ENCODE measurements at regions not wholly inside any gene's neighbourhood (a gene's known extent, or its start where the extent isn't known, plus 50 kb on each side); places are given as distances from the start of the nearest gene placed in this dataset.
"Not testable (repeated sequence)": the region's sequence is repeated elsewhere in the genome, so short reads cannot be mapped to it uniquely, and the experiment has no call there.

DNA sequence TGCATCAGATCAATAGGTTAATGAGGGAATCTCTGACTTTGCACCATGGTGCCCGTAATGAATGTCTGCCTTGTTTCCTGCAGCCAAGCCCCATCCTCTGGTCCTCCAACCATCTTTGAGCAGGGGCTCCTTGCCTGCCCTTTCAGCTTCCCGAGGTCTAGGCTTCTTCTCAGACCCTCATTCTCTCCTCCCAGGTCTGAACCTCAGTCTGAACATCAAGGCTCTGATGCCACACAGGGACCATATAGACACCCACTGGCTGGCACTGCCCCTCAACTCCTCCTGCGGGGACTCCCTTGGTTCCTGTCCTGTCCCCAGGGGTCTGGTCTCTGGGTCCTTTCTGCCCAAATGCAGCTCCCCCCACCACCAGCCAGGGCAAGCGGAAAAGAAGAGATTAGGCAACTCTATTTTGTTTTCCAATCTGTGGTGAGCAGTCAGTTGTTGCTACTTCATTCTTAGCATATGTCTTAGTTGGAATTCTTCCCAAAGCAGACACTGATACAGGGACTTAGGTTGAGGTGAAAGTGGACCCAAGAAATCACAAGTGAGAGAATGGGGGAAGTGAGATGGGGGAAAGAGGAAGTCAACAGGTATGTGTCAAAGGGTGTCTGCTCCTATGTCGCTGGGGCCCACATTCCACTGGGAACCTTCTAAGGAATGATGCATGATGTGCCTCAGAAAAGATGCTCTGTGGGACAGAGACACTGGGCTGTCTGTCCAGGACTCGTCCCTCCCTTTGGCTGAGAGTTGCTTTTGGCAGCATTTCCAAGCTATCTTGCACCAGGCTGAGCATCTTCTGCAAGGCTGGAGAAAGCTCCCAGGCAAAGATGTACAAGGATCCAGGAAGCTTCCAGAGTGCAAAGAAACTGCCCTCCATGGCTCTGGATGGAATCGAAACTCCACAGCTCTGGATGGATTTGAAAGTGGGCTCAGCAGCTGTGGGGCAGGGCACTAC lies 1096.5 kb upstream of the TMEM132C start:
- Histone ChIP-seq H3K4me3 (ENCODE audit: low read depth, low read length) (no peak overlapping the region), H3K27ac (ENCODE audit: low read depth, low read length) (no peak overlapping the region), H3K9me3 (ENCODE audit: control insufficient read depth, insufficient read depth, low read length) (peaks cover 8% of the 10 kb centered on the region), H3K27me3 (ENCODE audit: control insufficient read depth, insufficient read depth, low read length) (no peaks in the 10 kb centered on the region)
- ChIA-PET CTCF (no interaction called here), POLR2A (interaction anchor here (0.7 kb wide), 1 partner anchor 113 kb away, joined by 4 read pairs; no protein-coding TSS in a partner anchor)
- TF ChIP-seq, protein P1, sequence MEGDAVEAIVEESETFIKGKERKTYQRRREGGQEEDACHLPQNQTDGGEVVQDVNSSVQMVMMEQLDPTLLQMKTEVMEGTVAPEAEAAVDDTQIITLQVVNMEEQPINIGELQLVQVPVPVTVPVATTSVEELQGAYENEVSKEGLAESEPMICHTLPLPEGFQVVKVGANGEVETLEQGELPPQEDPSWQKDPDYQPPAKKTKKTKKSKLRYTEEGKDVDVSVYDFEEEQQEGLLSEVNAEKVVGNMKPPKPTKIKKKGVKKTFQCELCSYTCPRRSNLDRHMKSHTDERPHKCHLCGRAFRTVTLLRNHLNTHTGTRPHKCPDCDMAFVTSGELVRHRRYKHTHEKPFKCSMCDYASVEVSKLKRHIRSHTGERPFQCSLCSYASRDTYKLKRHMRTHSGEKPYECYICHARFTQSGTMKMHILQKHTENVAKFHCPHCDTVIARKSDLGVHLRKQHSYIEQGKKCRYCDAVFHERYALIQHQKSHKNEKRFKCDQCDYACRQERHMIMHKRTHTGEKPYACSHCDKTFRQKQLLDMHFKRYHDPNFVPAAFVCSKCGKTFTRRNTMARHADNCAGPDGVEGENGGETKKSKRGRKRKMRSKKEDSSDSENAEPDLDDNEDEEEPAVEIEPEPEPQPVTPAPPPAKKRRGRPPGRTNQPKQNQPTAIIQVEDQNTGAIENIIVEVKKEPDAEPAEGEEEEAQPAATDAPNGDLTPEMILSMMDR (IDR thresholded peaks at IDR 0.05; ENCODE audit: low read depth, low read length): no peak
- DNase-seq (ENCODE audit: low read depth, low spot score): no peak

DNA sequence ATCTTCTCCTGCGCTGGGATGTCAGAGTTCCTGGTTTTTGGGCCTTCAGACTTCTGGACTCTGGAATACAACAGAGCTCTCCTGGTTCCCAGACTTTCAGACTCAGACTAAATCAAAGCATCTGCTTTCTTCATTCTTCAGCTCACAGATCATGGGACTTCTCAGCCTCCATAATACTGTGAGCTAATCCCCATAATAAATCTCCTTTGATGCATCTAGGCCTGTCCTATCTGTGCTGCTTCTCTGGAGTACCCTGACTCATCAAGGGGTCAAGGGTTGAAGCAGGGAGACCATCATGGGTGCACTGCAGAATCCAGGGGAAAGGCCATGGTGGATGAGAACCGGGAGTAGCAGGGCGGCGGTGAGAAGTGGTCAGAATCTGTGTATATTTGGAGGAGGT lies 1094.1 kb upstream of the TMEM132C start:
- Histone ChIP-seq H3K4me3 (ENCODE audit: low read depth, low read length) (no peak overlapping the region), H3K9me3 (ENCODE audit: control insufficient read depth, insufficient read depth, low read length) (peaks cover 23% of the 10 kb centered on the region), H3K27me3 (ENCODE audit: control insufficient read depth, insufficient read depth, low read length) (no peaks in the 10 kb centered on the region), H3K27ac (ENCODE audit: low read depth, low read length) (no peak overlapping the region)
- POLR2A ChIA-PET: no interaction called here
- TF ChIP-seq, protein P1 (IDR thresholded peaks at IDR 0.05; ENCODE audit: low read depth, low read length): no peak
- CTCF ChIA-PET: no interaction called here
- no peak for DNase-seq (ENCODE audit: low read depth, low spot score)

DNA sequence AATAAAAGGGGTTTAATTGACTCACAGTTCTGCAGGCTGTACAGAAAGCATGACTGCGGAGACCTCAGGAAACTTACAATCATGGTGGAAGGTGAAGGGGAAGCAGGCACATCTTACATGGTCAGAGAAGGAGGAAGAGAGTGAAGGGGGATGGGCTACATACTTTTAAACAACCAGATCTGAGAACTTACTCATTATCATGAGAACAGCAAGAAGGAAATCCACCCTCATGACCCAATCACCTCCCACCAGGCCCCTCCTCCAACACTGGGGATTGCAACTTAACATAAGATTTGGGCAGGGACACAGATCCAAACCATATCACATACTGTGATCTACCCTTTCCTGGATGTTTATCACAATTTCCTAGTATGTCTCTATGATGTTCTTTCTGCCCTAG lies 1093.0 kb upstream of the TMEM132C start:
- H3K4me3 ChIP-seq (ENCODE audit: low read depth, low read length); CTCF ChIA-PET; DNase-seq (ENCODE audit: low read depth, low spot score); H3K27me3 ChIP-seq (ENCODE audit: control insufficient read depth, insufficient read depth, low read length); POLR2A ChIA-PET; H3K27ac ChIP-seq (ENCODE audit: low read depth, low read length): not testable (repeated sequence)
- peaks cover 26% of the 10 kb centered on the region for H3K9me3 ChIP-seq (ENCODE audit: control insufficient read depth, insufficient read depth, low read length)

DNA sequence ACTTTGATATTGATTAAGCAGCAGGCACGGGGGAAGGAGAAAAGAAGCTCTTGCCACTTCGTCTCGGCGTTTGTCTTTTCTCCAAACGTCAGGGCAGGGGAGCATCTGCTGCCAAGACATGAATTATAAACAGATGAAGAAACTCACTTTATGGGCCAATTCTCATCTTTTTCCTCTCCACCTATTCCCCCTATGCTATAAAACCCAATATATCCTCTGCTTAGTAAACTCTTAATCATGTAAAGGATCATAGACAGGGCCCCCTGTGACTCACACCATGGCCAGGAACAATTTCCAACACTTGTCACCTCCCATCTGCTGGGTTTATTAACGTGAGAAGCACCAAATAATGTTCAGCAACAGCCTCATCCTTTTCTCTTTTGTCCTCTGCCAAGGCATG lies 1092.1 kb upstream of the TMEM132C start:
- H3K27me3 ChIP-seq (ENCODE audit: control insufficient read depth, insufficient read depth, low read length): no peaks in the 10 kb centered on the region
- no peak overlapping the region for H3K4me3 ChIP-seq (ENCODE audit: low read depth, low read length)
- no peak for DNase-seq (ENCODE audit: low read depth, low spot score)
- H3K9me3 ChIP-seq (ENCODE audit: control insufficient read depth, insufficient read depth, low read length): peaks cover 26% of the 10 kb centered on the region
- CTCF ChIA-PET: no interaction called here
- POLR2A ChIA-PET: interaction anchor here (0.6 kb wide), 1 partner anchor 56 kb away, joined by 3 read pairs; no protein-coding TSS in a partner anchor
- TF ChIP-seq, protein P1 (IDR thresholded peaks at IDR 0.05; ENCODE audit: low read depth, low read length): no peak
- no peak overlapping the region for H3K27ac ChIP-seq (ENCODE audit: low read depth, low read length)

DNA sequence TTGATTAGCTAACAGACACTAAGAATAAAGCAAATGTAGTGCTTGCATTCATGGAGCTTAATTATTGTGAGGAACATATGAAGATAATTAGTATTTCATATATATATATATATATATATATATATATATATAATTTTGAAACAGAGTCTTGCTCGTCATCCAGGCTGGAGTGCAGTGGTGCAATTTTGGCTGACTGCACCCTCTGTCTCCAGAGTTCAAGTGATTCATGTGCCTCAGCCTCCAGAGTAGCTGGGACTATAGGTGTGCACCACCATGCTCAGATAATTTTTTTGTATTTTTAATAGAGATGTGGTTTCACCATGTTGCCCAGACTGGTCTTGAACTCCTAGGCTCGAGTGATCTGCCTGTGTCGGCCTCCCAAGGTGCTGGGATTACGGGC lies 1091.6 kb upstream of the TMEM132C start:
- Histone ChIP-seq H3K27ac (ENCODE audit: low read depth, low read length) (no peak overlapping the region), H3K9me3 (ENCODE audit: control insufficient read depth, insufficient read depth, low read length) (peaks cover 26% of the 10 kb centered on the region), H3K27me3 (ENCODE audit: control insufficient read depth, insufficient read depth, low read length) (no peaks in the 10 kb centered on the region), H3K4me3 (ENCODE audit: low read depth, low read length) (no peak overlapping the region)
- no peak for DNase-seq (ENCODE audit: low read depth, low spot score)
- CTCF ChIA-PET: no interaction called here
- TF ChIP-seq, protein P1 (IDR thresholded peaks at IDR 0.05; ENCODE audit: low read depth, low read length): no peak
- POLR2A ChIA-PET: interaction anchor here (0.6 kb wide), 1 partner anchor 55 kb away, joined by 3 read pairs; no protein-coding TSS in a partner anchor
